ENCODE measurements at regions not wholly inside any gene's neighbourhood (a gene's known extent, or its start where the extent isn't known, plus 50 kb on each side); places are given as distances from the start of the nearest gene placed in this dataset.

- no peak for DNase-seq (ENCODE audit: low read depth in 3 of 3)
Measured at GRCh38 chr7:17019106-17019505, 137.3 kb upstream of the AGR3 start.

- no peak for DNase-seq (ENCODE audit: low read depth in 3 of 3)
Measured at GRCh38 chr7:17020250-17020649, 138.5 kb upstream of the AGR3 start.

GRCh38 chr7:17021205-17021604 is 139.4 kb upstream of the AGR3 start:
- no peak for DNase-seq (ENCODE audit: low read depth in 3 of 3)

- no peak for DNase-seq (ENCODE audit: low read depth in 3 of 3)
Measured at GRCh38 chr7:17022920-17023319, 141.1 kb upstream of the AGR3 start.

GRCh38 chr7:17026269-17026668 is 144.5 kb upstream of the AGR3 start:
- DNase-seq (ENCODE audit: low read depth in 3 of 3) = no peak

- DNase-seq (ENCODE audit: low read depth in 3 of 3) = no peak
Measured at GRCh38 chr7:17027143-17027788, 145.5 kb upstream of the AGR3 start.

GRCh38 chr7:17027789-17028152 is 146.0 kb upstream of the AGR3 start:
- DNase-seq (ENCODE audit: low read depth in 3 of 3) = no peak

GRCh38 chr7:17029150-17029549 is 147.4 kb upstream of the AGR3 start:
- no peak for DNase-seq (ENCODE audit: low read depth in 3 of 3)

- no peak for DNase-seq (ENCODE audit: low read depth in 3 of 3)
Measured at GRCh38 chr7:17030559-17030958, 148.8 kb upstream of the AGR3 start.

GRCh38 chr7:17031906-17032551 is 150.2 kb upstream of the AGR3 start:
- DNase-seq (ENCODE audit: low read depth in 3 of 3) = no peak

GRCh38 chr7:17033245-17033644 is 151.5 kb upstream of the AGR3 start:
- no peak for DNase-seq (ENCODE audit: low read depth in 3 of 3)

GRCh38 chr7:17036584-17036983 is 154.8 kb upstream of the AGR3 start:
- no peak for DNase-seq (ENCODE audit: low read depth in 3 of 3)

- no peak for DNase-seq (ENCODE audit: low read depth in 3 of 3)
Measured at GRCh38 chr7:17037356-17037755, 155.6 kb upstream of the AGR3 start.

- DNase-seq (ENCODE audit: low read depth in 3 of 3) = no peak
Measured at GRCh38 chr7:17038160-17038782, 156.5 kb upstream of the AGR3 start.

- DNase-seq (ENCODE audit: low read depth in 3 of 3) = no peak
Measured at GRCh38 chr7:17038783-17039170, 157.0 kb upstream of the AGR3 start.

GRCh38 chr7:17039372-17039771 is 157.6 kb upstream of the AGR3 start:
- no peak for DNase-seq (ENCODE audit: low read depth in 3 of 3)

GRCh38 chr7:17040716-17041115 is 158.9 kb upstream of the AGR3 start:
- DNase-seq (ENCODE audit: low read depth in 3 of 3) = no peak

GRCh38 chr7:17041324-17041723 is 159.5 kb upstream of the AGR3 start:
- no peak for DNase-seq (ENCODE audit: low read depth in 3 of 3)

- no peak for DNase-seq (ENCODE audit: low read depth in 3 of 3)
Measured at GRCh38 chr7:17042211-17042610, 160.4 kb upstream of the AGR3 start.

GRCh38 chr7:17043012-17043877 is 161.5 kb upstream of the AGR3 start:
- DNase-seq (ENCODE audit: low read depth in 3 of 3) = no peak

- DNase-seq (ENCODE audit: low read depth in 3 of 3) = no peak
Measured at GRCh38 chr7:17044396-17044795, 162.6 kb upstream of the AGR3 start.

GRCh38 chr7:17044861-17045260 is 163.1 kb upstream of the AGR3 start:
- DNase-seq (ENCODE audit: low read depth in 3 of 3) = no peak

Data from stimulated activated CD4-positive, alpha-beta T cell treated with anti-CD3 and anti-CD28 coated beads, TNF-alpha, amount 100 ng/mL, for 4 hours (primary cell).